Progenitor cell of endocrine pancreas (in vitro differentiated cells): ENCODE measurements at regions not wholly inside any gene's neighbourhood (a gene's known extent, or its start where the extent isn't known, plus 50 kb on each side); places are given as distances from the start of the nearest gene placed in this dataset.

ENCODE experiments used
- DNase-seq: peaks from one replicate; pipeline ENCODE4 v3.0.0; 2021; ENCODE audit warnings: low spot score; ENCODE audit not compliant: unreplicated experiment
- H3K27ac Mint-ChIP-seq: 2 replicates; pipeline ENCODE4 v1.8.0; 2021; ENCODE audit warnings: mild to moderate bottlenecking, moderate library complexity, mixed read lengths
- H3K27me3 Mint-ChIP-seq: 2 replicates; pipeline ENCODE4 v1.8.0; 2021; ENCODE audit warnings: mixed read lengths
- H3K36me3 Mint-ChIP-seq: 2 replicates; pipeline ENCODE4 v1.8.0; 2022; ENCODE audit warnings: mixed read lengths; ENCODE audit not compliant: insufficient read depth
- H3K4me1 Mint-ChIP-seq: 2 replicates; pipeline ENCODE4 v1.8.0; 2021; ENCODE audit warnings: low read depth, mixed read lengths
- H3K4me3 Mint-ChIP-seq: 2 replicates; pipeline ENCODE4 v1.8.0; 2021; ENCODE audit warnings: low read depth, mild to moderate bottlenecking, moderate library complexity, mixed read lengths
- H3K9me3 Mint-ChIP-seq: 2 replicates; pipeline ENCODE4 v1.8.0; 2021; ENCODE audit warnings: low read depth, mixed read lengths
- CTCF ChIP-seq: fragments of 200-600 bp; sonication (generic); IDR thresholded peaks from one replicate; pipeline ENCODE4 v1.5.0; 2021; ENCODE audit warnings: antibody characterized with exemption, mild to moderate bottlenecking; ENCODE audit not compliant: unreplicated experiment

GRCh38 chr4:32337403-32337802 is 1617.2 kb downstream of the PCDH7 start:
- Mint-ChIP-seq H3K9me3 (no peaks in the 10 kb centered on the region), H3K36me3 (no peaks in the 10 kb centered on the region), H3K4me1 (no peaks in the 10 kb centered on the region), H3K27me3 (no peaks in the 10 kb centered on the region), H3K27ac (no peak overlapping the region), H3K4me3 (no peak overlapping the region)
- TF ChIP-seq CTCF: no peak
- no peak for DNase-seq

- no peak overlapping the region for H3K4me3 Mint-ChIP-seq
- H3K27ac Mint-ChIP-seq: no peak overlapping the region
- DNase-seq: no peak
- no peaks in the 10 kb centered on the region for H3K27me3 Mint-ChIP-seq
- TF ChIP-seq CTCF: no peak
- no peaks in the 10 kb centered on the region for H3K36me3 Mint-ChIP-seq
- no peaks in the 10 kb centered on the region for H3K9me3 Mint-ChIP-seq
- H3K4me1 Mint-ChIP-seq: no peaks in the 10 kb centered on the region
Measured at GRCh38 chr4:32340591-32340990, 1620.4 kb downstream of the PCDH7 start.

- Mint-ChIP-seq H3K4me1 (no peaks in the 10 kb centered on the region), H3K27me3 (no peaks in the 10 kb centered on the region)
Measured at GRCh38 chr4:32341342-32341741, 1621.2 kb downstream of the PCDH7 start.

GRCh38 chr4:32342054-32342453 is 1621.9 kb downstream of the PCDH7 start:
- H3K27ac Mint-ChIP-seq: no peak overlapping the region
- H3K27me3 Mint-ChIP-seq: no peaks in the 10 kb centered on the region
- H3K4me1 Mint-ChIP-seq: no peaks in the 10 kb centered on the region
- H3K4me3 Mint-ChIP-seq: no peak overlapping the region
- no peak for DNase-seq
- H3K9me3 Mint-ChIP-seq: no peaks in the 10 kb centered on the region
- TF ChIP-seq CTCF: no peak
- H3K36me3 Mint-ChIP-seq: no peaks in the 10 kb centered on the region

More at GRCh38 chr4:32341342-32341741, 1621.2 kb downstream of the PCDH7 start:
- no peak overlapping the region for H3K27ac Mint-ChIP-seq
- no peak for DNase-seq
- no peaks in the 10 kb centered on the region for H3K36me3 Mint-ChIP-seq
- no peaks in the 10 kb centered on the region for H3K9me3 Mint-ChIP-seq
- no peak overlapping the region for H3K4me3 Mint-ChIP-seq
- TF ChIP-seq CTCF: no peak

GRCh38 chr4:32349026-32349425 is 1628.9 kb downstream of the PCDH7 start:
- Mint-ChIP-seq H3K4me1 (no peaks in the 10 kb centered on the region), H3K36me3 (no peaks in the 10 kb centered on the region), H3K4me3 (no peak overlapping the region), H3K27ac (no peak overlapping the region), H3K27me3 (no peaks in the 10 kb centered on the region), H3K9me3 (peaks cover 6% of the 10 kb centered on the region)
- TF ChIP-seq CTCF: no peak
- DNase-seq: no peak
